ENCODE measurements at regions not wholly inside any gene's neighbourhood (a gene's known extent, or its start where the extent isn't known, plus 50 kb on each side); places are given as distances from the start of the nearest gene placed in this dataset.

DNA sequence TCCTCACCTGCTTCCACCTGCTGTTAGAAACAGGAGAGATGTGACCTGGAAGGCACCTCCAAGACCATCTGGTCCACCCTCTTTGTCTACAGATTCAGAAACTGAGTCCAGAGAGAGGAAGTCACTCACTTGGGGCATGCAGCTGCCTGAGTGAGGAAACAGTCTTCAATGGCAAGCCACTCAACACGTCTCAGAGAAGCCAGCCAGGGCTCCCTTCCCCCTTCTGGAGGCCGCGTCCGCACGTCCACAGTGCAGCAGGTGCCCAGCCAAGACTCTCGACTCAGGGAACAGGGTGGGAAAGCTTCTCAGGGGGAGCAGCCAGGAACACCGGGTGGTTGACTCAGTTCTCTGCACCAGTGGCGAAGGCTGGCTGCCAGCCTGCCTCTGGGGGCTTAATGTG is 201.7 kb downstream of the BCL11A start:
- ATAC-seq = no peak
- TF ChIP-seq, protein P1, sequence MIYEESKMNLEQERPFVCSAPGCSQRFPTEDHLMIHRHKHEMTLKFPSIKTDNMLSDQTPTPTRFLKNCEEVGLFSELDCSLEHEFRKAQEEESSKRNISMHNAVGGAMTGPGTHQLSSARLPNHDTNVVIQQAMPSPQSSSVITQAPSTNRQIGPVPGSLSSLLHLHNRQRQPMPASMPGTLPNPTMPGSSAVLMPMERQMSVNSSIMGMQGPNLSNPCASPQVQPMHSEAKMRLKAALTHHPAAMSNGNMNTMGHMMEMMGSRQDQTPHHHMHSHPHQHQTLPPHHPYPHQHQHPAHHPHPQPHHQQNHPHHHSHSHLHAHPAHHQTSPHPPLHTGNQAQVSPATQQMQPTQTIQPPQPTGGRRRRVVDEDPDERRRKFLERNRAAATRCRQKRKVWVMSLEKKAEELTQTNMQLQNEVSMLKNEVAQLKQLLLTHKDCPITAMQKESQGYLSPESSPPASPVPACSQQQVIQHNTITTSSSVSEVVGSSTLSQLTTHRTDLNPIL (CRISPR knock-in tag; IDR thresholded peaks at IDR 0.05; ENCODE audit: low read depth) = no peak
- no peak for TF ChIP-seq RARB (CRISPR knock-in tag; IDR thresholded peaks at IDR 0.05)

DNA sequence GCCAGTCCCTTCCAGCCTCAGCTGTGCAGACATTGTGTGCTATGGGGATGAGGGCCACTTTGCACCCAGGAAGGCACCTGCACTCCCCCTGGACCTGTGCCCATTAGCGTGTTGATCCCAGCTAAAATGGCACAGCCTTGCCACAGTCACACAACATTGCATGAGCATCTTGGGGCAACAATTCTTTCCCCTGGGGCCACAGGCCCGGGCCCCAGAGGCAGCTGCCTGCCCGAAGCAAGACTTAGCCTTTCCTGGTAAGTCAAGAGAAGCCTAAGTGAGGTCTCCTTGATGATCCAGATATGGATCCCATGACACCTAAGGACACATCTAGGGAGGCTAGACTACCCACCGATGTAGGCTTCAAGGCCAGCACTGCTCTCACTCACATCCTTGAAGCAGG is 202.1 kb downstream of the BCL11A start:
- ATAC-seq = no peak
- TF ChIP-seq ZNF8 (CRISPR knock-in tag; IDR thresholded peaks at IDR 0.05) (no peak), GLIS3 (CRISPR knock-in tag; IDR thresholded peaks at IDR 0.05) (no peak), OSR1 (CRISPR knock-in tag; IDR thresholded peaks at IDR 0.05) (no peak), BACH2 (CRISPR knock-in tag; IDR thresholded peaks at IDR 0.05; ENCODE audit: borderline replicate concordance) (no peak), ZFP30 (CRISPR knock-in tag; IDR thresholded peaks at IDR 0.05) (no peak), ESRRG (CRISPR knock-in tag; IDR thresholded peaks at IDR 0.05) (no peak), ZNF70 (CRISPR knock-in tag; IDR thresholded peaks at IDR 0.05) (no peak), RARB (CRISPR knock-in tag; IDR thresholded peaks at IDR 0.05) (no peak), ARNTL (CRISPR knock-in tag; IDR thresholded peaks at IDR 0.05; ENCODE audit: borderline replicate concordance, low read depth) (no peak), ZNF565 (CRISPR knock-in tag; conservative IDR thresholded peaks at IDR 0.05; ENCODE audit: low read depth) (no peak), SNAI2 (CRISPR knock-in tag; IDR thresholded peaks at IDR 0.05) (no peak), TOX (CRISPR knock-in tag; IDR thresholded peaks at IDR 0.05; ENCODE audit: borderline replicate concordance) (no peak), PPARA (CRISPR knock-in tag; IDR thresholded peaks at IDR 0.05; ENCODE audit: borderline replicate concordance) (no peak), TCF4 (CRISPR knock-in tag; IDR thresholded peaks at IDR 0.05; ENCODE audit: borderline replicate concordance) (no peak), CSDC2 (CRISPR knock-in tag; IDR thresholded peaks at IDR 0.05) (no peak), ISL1 (CRISPR knock-in tag; IDR thresholded peaks at IDR 0.05) (no peak)
- TF ChIP-seq, protein P2, sequence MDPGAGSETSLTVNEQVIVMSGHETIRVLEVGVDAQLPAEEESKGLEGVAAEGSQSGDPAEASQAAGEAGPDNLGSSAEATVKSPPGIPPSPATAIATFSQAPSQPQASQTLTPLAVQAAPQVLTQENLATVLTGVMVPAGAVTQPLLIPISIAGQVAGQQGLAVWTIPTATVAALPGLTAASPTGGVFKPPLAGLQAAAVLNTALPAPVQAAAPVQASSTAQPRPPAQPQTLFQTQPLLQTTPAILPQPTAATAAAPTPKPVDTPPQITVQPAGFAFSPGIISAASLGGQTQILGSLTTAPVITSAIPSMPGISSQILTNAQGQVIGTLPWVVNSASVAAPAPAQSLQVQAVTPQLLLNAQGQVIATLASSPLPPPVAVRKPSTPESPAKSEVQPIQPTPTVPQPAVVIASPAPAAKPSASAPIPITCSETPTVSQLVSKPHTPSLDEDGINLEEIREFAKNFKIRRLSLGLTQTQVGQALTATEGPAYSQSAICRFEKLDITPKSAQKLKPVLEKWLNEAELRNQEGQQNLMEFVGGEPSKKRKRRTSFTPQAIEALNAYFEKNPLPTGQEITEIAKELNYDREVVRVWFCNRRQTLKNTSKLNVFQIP (CRISPR knock-in tag; IDR thresholded peaks at IDR 0.05; ENCODE audit: borderline replicate concordance, low read depth) = no peak
- TF ChIP-seq, protein P1 (CRISPR knock-in tag; IDR thresholded peaks at IDR 0.05; ENCODE audit: low read depth) = no peak
- TF ChIP-seq, protein P3, sequence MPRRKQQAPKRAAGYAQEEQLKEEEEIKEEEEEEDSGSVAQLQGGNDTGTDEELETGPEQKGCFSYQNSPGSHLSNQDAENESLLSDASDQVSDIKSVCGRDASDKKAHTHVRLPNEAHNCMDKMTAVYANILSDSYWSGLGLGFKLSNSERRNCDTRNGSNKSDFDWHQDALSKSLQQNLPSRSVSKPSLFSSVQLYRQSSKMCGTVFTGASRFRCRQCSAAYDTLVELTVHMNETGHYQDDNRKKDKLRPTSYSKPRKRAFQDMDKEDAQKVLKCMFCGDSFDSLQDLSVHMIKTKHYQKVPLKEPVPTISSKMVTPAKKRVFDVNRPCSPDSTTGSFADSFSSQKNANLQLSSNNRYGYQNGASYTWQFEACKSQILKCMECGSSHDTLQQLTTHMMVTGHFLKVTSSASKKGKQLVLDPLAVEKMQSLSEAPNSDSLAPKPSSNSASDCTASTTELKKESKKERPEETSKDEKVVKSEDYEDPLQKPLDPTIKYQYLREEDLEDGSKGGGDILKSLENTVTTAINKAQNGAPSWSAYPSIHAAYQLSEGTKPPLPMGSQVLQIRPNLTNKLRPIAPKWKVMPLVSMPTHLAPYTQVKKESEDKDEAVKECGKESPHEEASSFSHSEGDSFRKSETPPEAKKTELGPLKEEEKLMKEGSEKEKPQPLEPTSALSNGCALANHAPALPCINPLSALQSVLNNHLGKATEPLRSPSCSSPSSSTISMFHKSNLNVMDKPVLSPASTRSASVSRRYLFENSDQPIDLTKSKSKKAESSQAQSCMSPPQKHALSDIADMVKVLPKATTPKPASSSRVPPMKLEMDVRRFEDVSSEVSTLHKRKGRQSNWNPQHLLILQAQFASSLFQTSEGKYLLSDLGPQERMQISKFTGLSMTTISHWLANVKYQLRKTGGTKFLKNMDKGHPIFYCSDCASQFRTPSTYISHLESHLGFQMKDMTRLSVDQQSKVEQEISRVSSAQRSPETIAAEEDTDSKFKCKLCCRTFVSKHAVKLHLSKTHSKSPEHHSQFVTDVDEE (CRISPR knock-in tag; IDR thresholded peaks at IDR 0.05) = no peak
- TF ChIP-seq, protein P4, sequence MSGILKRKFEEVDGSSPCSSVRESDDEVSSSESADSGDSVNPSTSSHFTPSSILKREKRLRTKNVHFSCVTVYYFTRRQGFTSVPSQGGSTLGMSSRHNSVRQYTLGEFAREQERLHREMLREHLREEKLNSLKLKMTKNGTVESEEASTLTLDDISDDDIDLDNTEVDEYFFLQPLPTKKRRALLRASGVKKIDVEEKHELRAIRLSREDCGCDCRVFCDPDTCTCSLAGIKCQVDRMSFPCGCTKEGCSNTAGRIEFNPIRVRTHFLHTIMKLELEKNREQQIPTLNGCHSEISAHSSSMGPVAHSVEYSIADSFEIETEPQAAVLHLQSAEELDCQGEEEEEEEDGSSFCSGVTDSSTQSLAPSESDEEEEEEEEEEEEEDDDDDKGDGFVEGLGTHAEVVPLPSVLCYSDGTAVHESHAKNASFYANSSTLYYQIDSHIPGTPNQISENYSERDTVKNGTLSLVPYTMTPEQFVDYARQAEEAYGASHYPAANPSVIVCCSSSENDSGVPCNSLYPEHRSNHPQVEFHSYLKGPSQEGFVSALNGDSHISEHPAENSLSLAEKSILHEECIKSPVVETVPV (CRISPR knock-in tag; IDR thresholded peaks at IDR 0.05) = no peak

DNA sequence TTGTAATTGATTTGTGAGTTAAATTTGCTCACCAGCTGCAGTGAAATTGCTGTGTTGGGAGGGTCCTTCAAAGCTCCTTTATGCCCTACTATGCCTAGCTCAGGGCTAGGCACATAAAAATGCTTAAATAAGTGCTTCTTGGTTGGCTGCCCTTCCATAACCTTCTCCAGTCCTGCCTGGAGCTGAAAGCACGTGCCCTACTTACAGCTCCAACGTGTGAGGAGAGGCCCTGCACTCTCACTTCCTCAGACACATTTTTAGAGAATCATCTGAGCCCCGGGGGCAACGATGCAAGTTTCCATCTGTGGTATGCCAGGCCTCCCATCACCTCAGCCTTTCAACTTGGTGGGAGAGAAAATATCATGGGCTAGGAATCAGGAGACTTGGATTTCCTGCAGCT is 202.7 kb downstream of the BCL11A start:
- ATAC-seq = no peak
- TF ChIP-seq PPARA (CRISPR knock-in tag; IDR thresholded peaks at IDR 0.05; ENCODE audit: borderline replicate concordance) = no peak
- no peak for TF ChIP-seq ZNF565 (CRISPR knock-in tag; conservative IDR thresholded peaks at IDR 0.05; ENCODE audit: low read depth)
- no peak for TF ChIP-seq GLIS3 (CRISPR knock-in tag; IDR thresholded peaks at IDR 0.05)
- no peak for TF ChIP-seq ZNF8 (CRISPR knock-in tag; IDR thresholded peaks at IDR 0.05)
- no peak for TF ChIP-seq CSDC2 (CRISPR knock-in tag; IDR thresholded peaks at IDR 0.05)
- TF ChIP-seq, protein P4 (CRISPR knock-in tag; IDR thresholded peaks at IDR 0.05) = no peak
- TF ChIP-seq, protein P5, sequence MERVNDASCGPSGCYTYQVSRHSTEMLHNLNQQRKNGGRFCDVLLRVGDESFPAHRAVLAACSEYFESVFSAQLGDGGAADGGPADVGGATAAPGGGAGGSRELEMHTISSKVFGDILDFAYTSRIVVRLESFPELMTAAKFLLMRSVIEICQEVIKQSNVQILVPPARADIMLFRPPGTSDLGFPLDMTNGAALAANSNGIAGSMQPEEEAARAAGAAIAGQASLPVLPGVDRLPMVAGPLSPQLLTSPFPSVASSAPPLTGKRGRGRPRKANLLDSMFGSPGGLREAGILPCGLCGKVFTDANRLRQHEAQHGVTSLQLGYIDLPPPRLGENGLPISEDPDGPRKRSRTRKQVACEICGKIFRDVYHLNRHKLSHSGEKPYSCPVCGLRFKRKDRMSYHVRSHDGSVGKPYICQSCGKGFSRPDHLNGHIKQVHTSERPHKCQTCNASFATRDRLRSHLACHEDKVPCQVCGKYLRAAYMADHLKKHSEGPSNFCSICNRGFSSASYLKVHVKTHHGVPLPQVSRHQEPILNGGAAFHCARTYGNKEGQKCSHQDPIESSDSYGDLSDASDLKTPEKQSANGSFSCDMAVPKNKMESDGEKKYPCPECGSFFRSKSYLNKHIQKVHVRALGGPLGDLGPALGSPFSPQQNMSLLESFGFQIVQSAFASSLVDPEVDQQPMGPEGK (CRISPR knock-in tag; IDR thresholded peaks at IDR 0.05; ENCODE audit: borderline replicate concordance) = no peak
- no peak for TF ChIP-seq ISL1 (CRISPR knock-in tag; IDR thresholded peaks at IDR 0.05)
- TF ChIP-seq, protein P3 (CRISPR knock-in tag; IDR thresholded peaks at IDR 0.05) = no peak
- TF ChIP-seq OSR1 (CRISPR knock-in tag; IDR thresholded peaks at IDR 0.05) = no peak
- TF ChIP-seq RARB (CRISPR knock-in tag; IDR thresholded peaks at IDR 0.05) = no peak
- TF ChIP-seq ESRRG (CRISPR knock-in tag; IDR thresholded peaks at IDR 0.05) = no peak
- no peak for TF ChIP-seq BACH2 (CRISPR knock-in tag; IDR thresholded peaks at IDR 0.05; ENCODE audit: borderline replicate concordance)
- TF ChIP-seq ZC3H10 (CRISPR knock-in tag; IDR thresholded peaks at IDR 0.05) = no peak
